Activated CD4-positive, alpha-beta T cell treated with anti-CD3 and anti-CD28 coated beads, Interleukin-2, amount 50 U/mL, for 24 hours (primary cell): ENCODE measurements at regions not wholly inside any gene's neighbourhood (a gene's known extent, or its start where the extent isn't known, plus 50 kb on each side); places are given as distances from the start of the nearest gene placed in this dataset.

Experiments used
- DNase-seq, 2 donors: peaks; one replicate each; pipeline ENCODE4 v3.0.0-alpha.2; 2020; ENCODE audit warnings: low read depth in 1 of 2, low spot score in 1 of 2

GRCh38 chr11:134487696-134488095 is 75.7 kb upstream of the B3GAT1 start:
- no peak for DNase-seq

- DNase-seq = no peak
Measured at GRCh38 chr11:134486704-134487103, 74.7 kb upstream of the B3GAT1 start.

GRCh38 chr11:134486106-134486505 is 74.1 kb upstream of the B3GAT1 start:
- DNase-seq = no peak

- no peak for DNase-seq
Measured at GRCh38 chr11:134485316-134485715, 73.3 kb upstream of the B3GAT1 start.

- DNase-seq = no peak
Measured at GRCh38 chr11:134483857-134484256, 71.8 kb upstream of the B3GAT1 start.

- DNase-seq = no peak
Measured at GRCh38 chr11:134483291-134483690, 71.2 kb upstream of the B3GAT1 start.

GRCh38 chr11:134482865-134483264 is 70.8 kb upstream of the B3GAT1 start:
- DNase-seq = no peak

GRCh38 chr11:134481933-134482527 is 70.0 kb upstream of the B3GAT1 start:
- DNase-seq = no peak

GRCh38 chr11:134481135-134481534 is 69.1 kb upstream of the B3GAT1 start:
- no peak for DNase-seq

GRCh38 chr11:134480136-134480712 is 68.2 kb upstream of the B3GAT1 start:
- DNase-seq = no peak

- DNase-seq = no peak
Measured at GRCh38 chr11:134479206-134480135, 67.4 kb upstream of the B3GAT1 start.

GRCh38 chr11:134478611-134479010 is 66.6 kb upstream of the B3GAT1 start:
- DNase-seq = no peak

GRCh38 chr11:134478176-134478575 is 66.1 kb upstream of the B3GAT1 start:
- no peak for DNase-seq

GRCh38 chr11:134477486-134477885 is 65.4 kb upstream of the B3GAT1 start:
- DNase-seq = no peak

GRCh38 chr11:134476435-134477021 is 64.5 kb upstream of the B3GAT1 start:
- no peak for DNase-seq

- DNase-seq = no peak
Measured at GRCh38 chr11:134475951-134476350, 63.9 kb upstream of the B3GAT1 start.

- no peak for DNase-seq
Measured at GRCh38 chr11:134474942-134475341, 62.9 kb upstream of the B3GAT1 start.

- no peak for DNase-seq
Measured at GRCh38 chr11:134474070-134474860, 62.2 kb upstream of the B3GAT1 start.

GRCh38 chr11:134471716-134472455 is 59.8 kb upstream of the B3GAT1 start:
- no peak for DNase-seq

GRCh38 chr11:134471087-134471715 is 59.2 kb upstream of the B3GAT1 start:
- DNase-seq = no peak
